Inflammatory macrophage treated with lipopolysaccharide for 4 hours (primary cell): ENCODE measurements at regions not wholly inside any gene's neighbourhood (a gene's known extent, or its start where the extent isn't known, plus 50 kb on each side); places are given as distances from the start of the nearest gene placed in this dataset.
A peak's percentile ranks its signal among the peaks of the same experiment; 100 is the strongest.

Source experiments
- DNase-seq: peaks from one replicate; pipeline ENCODE4 v3.0.0-alpha.2; 2020

DNA sequence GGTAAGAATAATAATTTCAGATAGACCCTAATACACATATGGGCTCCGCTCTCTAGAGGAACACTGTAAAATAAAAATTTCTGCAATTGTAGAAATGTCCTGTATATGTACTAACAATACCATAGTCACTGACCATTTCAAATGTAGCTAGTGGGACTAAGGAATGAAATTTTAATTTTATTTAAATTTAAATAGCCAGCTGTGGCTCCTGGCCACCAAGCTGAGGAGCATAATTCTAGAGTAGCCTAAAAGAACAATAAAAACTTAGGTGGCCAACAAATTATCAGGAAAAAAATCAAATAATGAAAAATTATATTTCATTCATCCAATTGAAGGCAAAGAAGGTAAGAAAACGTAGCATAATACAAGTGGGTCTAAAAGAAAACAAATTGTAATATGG lies 240.9 kb upstream of the MIR17HG start:
- no peak for DNase-seq

DNA sequence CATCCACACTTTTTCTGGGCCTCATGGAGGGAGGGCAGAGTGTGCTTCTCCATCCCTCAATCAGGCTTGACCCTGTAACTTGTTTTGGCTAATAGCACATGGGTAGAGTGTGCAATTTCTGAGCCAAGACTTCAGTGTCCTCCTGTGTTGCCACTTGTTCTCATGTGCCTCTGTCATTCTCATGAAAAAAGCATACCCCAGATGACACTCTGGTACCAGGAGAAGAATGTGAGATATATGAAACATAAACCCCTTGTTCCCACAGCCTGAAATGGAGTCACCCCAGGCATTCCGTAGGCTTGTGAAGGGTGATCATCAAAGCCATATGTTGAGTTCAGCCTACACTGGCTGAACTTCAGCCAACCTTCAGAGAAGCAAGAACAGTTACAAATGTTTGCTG lies 239.2 kb upstream of the MIR17HG start:
- DNase-seq: no peak

DNA sequence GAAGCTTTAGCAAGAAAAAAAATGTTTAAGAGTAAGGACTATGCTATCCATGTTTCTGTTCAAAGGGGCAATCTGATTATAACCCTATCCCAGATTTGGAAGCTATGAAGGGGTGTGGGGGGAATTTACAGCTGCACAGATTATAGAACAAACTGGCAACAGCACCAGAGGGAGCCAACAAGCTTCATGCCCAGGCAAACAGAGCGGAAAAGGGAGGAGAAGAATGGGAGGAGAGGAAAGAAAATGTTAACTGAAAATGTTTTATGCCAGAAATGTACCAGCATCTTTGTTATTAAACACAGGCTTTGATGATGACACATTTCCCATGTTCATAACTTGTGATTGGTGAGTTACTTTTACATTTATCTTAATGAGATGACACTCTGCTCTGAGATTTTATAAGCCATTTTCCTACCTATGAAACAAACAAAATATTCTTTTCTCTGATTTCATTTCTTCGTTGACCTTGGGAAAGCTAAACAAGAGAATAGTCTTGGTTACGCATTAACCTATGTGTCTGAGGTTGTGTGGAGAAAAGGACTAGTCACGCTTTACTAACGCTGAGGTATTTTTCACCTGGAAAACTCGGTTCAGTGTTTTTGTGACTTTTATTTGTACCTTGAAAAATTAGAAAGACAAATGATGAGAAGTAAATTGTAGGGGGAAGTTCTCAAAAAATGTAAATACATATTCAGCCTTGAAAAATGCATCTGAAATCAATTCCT lies 235.8 kb upstream of the MIR17HG start:
- DNase-seq: no peak

DNA sequence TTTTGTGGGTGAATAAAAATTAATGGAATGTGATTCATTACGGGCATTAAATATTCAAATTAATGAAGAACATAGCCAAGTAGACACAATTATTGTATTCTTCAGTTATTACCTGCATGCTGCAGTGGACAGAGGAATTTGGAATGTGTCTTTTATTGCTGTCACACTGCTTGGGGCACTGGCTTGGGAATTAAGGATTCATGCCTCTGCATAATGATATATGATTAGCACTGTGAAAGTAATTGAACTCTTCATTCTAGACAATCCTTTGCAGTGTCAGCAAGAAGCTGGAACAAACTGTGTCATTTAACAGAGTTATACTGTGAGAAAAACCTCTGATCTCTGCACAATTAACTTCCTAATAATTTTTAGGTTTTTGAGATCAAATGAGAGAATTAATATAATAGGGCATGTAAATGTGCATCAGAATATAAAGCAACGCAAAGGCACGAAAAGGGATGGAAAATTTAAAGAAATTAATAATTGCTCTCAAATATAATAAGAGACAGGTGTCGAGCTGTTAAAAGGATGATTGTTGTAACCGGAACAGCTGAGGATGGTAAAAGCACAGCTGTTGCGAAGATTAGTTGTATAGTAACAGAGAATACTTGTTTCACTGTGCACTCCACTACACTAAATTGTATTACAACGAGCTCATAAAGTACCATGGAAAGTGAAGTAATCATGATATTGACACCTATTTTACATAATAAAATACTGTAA lies 235.1 kb upstream of the MIR17HG start:
- DNase-seq: no peak

DNA sequence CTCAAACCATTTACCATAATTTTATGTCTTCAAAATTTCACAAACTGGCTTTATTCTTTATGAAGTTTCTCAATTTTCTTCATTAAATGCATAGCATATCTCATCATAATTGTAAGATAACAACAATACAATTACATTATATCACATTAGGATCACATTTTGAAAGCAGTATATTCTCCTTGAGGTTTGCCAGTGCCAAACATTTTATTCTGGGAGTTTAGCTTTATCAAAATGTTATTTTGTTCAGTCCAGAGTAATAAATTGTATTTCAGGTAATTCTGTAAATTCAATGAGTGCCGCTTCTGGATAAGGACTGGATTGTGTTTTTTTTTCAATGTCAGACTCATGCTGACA lies 234.6 kb upstream of the MIR17HG start:
- no peak for DNase-seq

DNA sequence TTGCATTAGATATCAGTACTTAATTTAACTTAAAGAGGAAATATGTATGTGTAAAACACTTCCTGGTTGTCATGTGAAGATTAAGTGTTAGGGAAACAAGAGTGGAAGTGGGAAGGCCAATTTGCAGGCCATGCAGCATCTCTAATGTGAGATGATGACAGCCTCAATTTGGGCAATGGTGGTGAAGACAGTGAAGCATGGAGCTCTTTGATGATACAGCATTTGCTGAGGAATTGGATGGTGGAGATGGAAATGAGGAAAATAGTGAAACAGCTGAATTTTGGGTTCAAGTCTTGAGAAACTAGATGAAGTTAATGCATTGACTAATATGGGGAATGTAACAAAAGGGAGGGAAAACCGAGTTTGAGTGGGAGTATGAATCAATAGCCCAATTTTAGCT lies 231.7 kb upstream of the MIR17HG start:
- peak; percentile 8 for DNase-seq

DNA sequence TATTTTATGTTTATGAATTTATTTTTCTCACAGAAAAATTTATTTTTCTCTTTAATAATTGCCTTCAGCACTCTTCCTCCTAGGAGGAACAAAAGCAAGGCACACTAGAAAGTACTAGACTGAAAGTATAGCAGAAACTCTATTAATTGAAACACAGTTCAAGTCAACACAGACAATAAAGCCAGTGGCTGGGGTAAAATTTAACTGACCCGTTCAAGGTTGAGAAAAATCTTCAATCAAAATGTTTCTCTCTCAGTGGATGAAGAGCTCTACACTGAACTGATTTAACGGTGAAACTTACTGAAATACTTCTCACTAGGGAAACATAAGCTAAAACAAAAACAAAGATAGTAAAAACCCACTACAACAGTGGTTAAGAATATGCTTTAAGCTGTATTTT lies 230.1 kb upstream of the MIR17HG start:
- no peak for DNase-seq

DNA sequence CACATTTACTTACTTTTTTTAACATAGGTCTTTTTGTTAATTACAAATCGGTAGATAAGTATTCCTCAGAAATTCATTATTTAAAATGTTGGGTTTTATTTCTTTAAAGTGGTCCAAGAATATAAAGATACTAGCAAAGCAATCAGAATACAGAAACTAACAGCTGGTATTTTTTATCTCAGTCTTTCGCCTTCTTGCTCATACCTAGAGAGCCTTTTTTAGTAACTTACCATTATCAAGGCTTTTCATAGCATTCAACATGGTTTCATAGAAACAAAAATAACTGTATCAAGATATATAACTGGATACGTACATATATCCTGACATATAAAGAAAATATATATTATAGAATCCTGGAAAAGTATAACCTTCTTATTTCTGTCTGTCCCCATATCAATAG lies 227.8 kb upstream of the MIR17HG start:
- DNase-seq: no peak

DNA sequence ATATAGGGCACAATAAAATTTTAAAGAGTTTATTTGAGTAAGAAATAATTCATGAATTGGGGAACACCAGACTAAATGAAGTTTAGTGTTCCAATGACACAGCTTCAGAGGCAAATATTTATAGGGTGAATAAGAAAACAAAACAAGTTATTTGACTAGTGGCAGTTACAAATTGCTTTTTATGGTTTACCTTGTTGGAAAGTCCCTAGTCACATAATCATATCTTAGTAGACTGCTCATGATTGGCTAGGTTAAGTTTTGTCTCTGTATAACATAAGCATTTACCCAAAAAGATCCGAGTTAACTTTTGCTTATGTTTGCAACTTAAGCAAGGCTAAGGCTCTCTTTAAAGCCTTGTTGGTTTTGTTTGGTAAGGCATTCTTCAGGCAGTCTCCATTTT lies 224.7 kb upstream of the MIR17HG start:
- no peak for DNase-seq

DNA sequence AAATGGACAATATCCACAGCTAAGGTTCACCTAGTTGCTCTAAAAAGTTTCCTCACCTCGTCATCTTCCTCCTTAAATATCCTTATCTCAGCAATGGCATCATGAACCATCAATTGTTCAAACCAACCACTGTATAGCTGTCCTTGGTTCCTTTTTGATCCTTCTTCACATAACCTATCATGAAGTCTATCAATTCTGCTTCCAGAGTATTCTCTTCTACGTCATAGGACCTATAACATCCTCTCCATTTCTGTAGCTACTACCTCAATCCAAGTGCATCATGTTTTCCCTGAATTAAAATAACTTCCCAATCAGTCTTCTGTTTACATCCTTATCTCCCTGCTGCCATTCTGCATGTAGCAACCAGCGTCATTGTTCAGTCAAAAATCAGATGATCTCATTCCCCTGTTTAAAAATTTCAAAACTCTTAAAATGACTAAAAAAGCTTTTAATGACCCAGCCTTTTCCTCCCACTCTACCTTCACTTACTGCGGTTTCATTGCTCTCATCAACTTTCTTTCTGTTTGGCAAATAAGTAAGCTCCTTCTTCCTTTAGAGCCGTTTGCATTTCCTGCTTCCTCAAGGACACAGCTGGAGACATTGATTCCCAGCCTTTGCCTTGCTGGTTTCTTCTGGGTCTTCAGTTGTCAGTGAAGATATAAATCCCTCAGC lies 223.9 kb upstream of the MIR17HG start:
- peak; percentile 44 for DNase-seq

DNA sequence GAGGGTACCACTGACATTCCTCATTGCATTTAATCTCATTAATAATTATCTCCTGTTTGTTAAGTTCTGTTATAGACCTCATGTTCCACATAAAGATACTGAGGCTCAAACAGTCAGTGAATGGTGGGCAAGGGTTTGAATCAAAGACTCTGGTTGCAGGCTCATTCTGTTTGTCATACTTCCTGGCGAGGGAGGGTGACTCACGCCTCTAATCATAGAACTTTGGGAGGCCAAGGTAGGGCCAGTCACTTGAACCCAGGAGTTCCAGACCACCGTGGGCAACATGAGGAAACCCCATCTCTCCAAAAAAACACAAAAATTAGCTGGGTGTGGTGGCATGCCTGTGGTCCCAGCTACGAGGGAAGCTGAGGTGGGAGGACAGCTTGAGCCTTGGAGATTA lies 220.7 kb upstream of the MIR17HG start:
- DNase-seq: no peak

DNA sequence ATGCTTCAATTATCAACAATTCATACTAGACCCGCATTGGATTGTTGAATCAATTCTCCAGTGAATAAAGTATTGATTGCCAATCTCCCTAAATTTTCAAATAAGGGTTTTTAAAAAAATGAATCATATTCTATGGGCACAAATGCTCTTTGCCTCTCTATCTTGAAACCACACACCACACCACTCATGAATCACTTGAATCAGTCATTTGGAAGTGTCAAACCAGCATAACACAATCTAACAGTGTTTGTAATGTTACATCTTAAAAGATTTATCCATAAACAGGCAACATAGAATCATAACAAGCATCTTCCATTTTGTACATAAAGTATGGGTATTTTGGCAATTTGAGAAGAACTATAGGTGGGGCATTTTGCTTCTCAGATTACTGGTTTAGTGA lies 219.5 kb upstream of the MIR17HG start:
- no peak for DNase-seq

DNA sequence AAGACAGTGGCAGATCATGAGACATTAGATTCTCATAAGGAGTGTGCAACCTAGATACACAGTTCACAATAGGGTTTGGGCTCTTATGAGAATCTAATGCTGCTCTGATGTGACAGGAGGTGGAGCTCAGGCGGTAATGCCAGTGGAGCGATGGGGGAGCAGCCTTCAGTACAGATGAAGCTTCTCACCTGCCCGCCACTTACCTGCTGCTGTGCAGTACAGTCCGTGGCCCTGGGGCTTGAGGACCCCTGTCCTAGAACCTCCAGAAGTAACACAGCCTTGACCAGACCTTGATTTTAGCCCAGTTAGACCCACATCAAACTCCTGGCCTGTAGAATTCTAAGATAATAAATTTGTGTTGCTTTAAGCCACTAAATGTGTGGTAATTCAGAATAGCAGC lies 215.1 kb upstream of the MIR17HG start:
- no peak for DNase-seq

DNA sequence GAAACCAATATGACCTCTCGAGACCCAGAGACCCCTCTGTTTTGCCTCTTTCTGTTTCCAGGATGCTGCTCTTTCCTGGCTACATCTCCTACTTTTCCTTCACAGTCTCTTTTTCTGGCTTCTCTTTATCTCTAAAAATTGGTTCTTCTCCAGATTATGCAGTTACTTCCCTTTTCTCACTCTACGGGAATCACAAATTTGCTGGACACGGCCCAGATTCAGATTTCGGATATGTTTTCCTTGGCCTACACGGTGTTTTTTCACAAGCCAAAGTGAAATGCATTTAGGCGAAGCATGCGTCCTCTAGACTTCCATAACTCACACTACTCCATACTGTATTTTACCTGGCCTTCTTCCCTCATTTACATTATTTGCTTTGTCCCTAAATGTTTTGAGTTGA lies 214.7 kb upstream of the MIR17HG start:
- no peak for DNase-seq

DNA sequence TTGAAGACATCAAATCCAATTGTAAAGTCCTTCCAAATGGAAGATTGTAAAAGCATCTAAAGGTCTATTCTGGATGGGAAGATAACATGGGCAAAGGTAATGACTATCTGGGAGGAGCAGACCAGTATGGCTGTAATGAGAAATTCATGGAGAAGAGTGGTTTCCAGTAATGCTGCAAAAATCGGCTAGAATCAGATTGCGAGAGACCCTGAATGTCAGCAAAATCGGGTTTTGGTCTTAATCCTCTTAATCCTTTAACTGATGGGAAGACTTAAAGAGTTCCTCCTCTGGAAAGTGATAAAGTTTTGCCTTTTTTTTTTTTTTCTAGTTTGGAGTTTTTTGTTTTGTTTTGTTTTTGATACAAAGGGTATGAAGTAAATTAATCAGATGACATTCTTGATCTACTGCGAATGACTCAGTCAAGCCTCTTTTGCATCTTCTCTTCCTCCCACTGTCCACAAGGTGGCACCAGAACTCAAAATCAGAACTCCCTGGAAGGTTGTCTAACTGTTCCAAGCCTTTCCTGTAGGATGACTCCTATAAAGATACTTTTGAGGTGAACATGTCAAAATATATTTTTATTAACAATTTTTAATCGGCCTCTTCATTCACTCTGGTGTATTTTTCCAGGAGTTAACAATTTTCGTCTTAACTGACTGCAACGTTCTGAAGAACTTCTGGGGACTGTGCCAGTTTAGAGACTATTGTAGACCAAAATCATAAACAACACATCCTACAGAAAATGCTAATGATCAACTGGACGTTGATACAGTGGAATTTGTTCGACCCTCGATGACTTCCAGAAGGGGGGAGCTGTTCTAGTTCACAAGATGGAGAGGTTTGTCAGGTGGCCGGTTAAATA lies 213.3 kb upstream of the MIR17HG start:
- DNase-seq: peak; percentile 66

DNA sequence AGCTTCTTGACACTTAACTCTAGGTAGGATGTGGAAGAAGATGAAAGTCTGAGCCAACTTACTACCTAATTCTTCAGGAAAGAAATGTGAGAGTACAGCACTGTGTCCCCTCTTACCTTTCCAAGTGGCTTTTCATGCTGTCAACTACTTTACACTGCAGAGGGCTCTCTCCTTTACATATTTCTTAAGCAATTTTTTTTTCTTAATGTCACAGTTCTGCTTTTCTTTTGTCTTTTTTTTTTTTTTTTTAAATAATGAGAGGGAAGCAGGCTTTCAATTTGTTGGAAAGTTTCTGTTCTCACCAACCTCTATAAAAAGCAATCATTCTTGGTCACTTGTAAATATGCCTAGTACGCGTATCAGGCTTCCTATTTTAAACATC lies 212.7 kb upstream of the MIR17HG start:
- DNase-seq: peak; percentile 72

DNA sequence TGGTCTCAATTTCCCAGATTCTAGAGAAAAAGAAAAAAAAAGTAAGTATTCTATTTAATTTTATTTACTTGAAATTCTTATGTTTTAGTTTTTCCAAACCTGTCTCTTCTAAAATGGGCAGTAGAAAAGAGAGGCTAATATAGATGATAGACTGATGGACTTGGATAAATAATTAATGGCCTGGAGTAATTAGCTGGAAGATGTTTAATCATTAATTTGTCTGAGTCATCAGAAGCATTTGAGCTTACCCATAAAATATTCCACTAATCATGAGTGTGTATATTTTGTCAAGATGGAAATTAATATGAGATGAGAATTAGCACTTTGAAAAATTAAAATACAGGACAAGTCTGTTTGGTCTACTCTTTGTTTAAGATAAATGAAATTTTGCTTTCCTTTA lies 212.1 kb upstream of the MIR17HG start:
- no peak for DNase-seq

DNA sequence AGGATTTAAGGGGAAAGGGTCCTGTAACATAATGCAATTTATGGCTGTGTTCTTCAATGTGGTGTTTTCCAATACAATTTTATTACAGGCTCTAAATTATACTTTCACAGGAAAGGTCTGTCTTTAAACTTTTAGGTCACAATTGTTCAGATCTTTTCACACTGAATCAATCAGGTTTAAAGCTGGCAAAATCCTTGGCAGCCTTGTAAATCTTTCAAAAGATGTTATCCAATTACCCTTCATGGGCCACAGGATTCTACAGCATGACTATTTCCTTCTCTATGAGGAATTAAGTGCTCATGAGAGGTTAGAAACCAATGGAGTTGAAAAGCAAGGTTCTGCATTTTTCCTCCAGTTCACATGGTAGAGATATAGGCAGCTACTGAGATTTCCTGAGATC lies 211.5 kb upstream of the MIR17HG start:
- DNase-seq: peak; percentile 17

DNA sequence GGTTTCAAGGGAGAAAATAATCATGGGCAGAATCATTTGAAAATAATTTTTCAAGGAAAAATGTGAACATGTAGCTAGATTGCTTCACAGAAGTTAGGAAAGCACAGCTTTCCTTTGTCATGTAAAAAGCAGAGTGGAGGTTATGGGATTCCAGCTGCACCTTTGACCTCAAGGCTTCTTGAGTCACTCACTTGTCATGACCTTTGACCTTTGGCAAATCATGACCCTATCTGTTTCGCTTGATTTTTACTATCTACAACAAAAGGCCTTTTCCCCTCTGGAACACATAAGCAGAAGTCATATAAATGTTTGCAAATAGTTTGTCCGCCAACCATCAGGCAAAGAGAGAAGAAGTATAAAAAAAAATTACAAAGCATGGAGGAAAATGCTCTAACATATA lies 210.7 kb upstream of the MIR17HG start:
- DNase-seq: no peak

DNA sequence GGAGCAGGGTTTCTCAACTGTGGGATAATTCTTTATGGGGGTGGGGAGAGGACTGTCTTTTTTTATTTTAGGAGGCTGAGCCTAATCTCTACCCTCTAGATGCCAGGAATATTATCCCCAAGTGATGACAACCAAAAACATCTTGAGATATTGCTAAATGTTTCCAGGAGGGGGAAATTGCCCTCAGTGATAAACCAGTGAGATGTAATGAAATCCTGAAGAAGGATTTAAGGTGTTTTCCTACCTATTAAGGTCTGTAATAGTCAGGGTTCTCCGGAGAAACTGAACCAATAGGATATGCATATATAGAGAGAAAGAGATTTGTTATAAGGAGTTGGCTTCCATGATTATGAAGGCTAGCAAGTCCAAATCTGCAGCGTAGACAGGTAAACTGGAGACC lies 208.3 kb upstream of the MIR17HG start:
- no peak for DNase-seq

DNA sequence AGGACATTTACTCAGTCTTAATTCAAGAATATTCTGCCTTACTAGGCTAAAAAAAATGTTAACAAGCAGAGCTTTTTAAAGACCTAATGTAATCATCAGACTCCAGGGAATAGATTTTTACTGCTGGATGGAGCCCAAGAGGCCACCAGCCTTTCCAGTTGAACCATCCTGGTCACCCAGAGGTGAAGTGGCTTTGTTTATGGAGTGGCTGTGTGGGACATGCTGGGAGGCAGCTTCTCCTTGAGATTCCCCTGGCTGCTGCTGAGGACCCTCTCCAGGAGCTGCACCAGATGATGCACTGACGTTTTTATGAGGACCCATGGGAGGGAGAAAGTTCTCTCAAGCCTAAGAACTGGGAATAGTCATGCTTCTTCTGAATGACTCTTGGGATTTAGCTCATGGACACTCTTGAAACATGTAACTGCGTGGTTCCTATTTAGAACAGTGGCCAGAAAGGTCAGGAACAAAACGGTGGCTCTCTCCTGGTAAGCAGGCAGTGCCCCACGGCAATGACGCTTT lies 205.9 kb upstream of the MIR17HG start:
- no peak for DNase-seq

DNA sequence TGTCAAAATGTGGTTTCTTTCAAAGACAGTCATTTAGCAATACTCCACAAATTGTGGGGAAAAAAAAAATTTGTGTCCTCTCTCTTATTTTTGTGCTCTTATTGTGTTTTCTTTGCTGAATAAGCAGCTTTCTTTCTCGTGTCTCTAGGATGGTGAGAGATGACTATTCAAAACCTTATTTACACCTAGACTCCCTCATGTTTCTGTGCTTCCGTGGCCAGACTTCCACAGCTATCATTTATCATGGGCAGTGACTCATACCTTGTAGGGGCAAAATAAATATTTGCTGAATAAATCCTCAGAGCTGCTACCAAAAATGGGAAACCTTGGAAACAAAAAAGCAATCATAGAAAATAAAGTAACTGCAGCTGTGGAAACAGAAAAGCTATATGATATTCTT lies 204.9 kb upstream of the MIR17HG start:
- no peak for DNase-seq

DNA sequence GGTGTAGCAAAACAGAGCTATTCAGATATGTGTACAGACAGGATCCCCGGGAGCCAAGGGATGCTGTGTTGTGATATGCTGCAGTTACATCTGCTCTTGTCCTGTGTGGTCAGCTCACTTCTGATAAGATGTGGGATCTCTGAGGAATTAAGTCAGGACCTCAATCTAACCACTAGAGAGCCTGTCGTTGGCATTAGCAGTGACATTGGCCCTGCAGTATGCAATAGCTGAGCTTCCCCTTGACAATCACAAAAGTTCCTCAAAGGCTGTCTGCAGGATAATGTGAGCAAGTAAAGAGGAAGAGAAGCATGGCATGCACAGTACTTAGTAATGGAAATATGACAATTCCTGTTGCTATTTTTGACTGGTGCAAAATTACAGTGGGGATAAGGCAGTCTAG lies 203.4 kb upstream of the MIR17HG start:
- DNase-seq: peak; percentile 82
